SK-N-SH treated with all-trans-retinoic acid at 6 μM for 48 hours (cell line): ENCODE measurements at regions not wholly inside any gene's neighbourhood (a gene's known extent, or its start where the extent isn't known, plus 50 kb on each side); places are given as distances from the start of the nearest gene placed in this dataset.
A peak's percentile ranks its signal among the peaks of the same experiment; 100 is the strongest.
"Not testable (repeated sequence)": the region's sequence is repeated elsewhere in the genome, so short reads cannot be mapped to it uniquely, and the experiment has no call there.

Experiments
- ATAC-seq: fragments of 200-7000 bp; cut with Tn5 transposase; 3 replicates; pipeline ENCODE4 v1.9.1; 2020; ENCODE audit warnings: mild to moderate bottlenecking, moderate library complexity
- ARNTL ChIP-seq: fragments of 450-650 bp; formaldehyde crosslinking; IDR thresholded peaks from 2 replicates; pipeline ENCODE4 v1.5.0; 2020; ENCODE audit warnings: low read depth, mild to moderate bottlenecking, moderate library complexity, borderline replicate concordance
- BACH2 ChIP-seq: fragments of 250-450 bp; sonication (Bioruptor Pico); IDR thresholded peaks from 2 replicates; pipeline ENCODE4 v1.9.0; 2021; ENCODE audit warnings: mild to moderate bottlenecking, borderline replicate concordance
- CSDC2 ChIP-seq: fragments of 250-450 bp; sonication (Bioruptor Pico); IDR thresholded peaks from 2 replicates; pipeline ENCODE4 v1.5.0; 2020; ENCODE audit warnings: mild to moderate bottlenecking, moderate library complexity
- ESRRG ChIP-seq: fragments of 250-450 bp; sonication (Bioruptor Pico); IDR thresholded peaks from 2 replicates; pipeline ENCODE4 v1.6.1; 2021; ENCODE audit warnings: mild to moderate bottlenecking
- GLIS3 ChIP-seq: fragments of 250-450 bp; sonication (Bioruptor Pico); IDR thresholded peaks from 2 replicates; pipeline ENCODE4 v1.5.0; 2020; ENCODE audit warnings: mild to moderate bottlenecking, moderate library complexity
- ISL1 ChIP-seq: fragments of 250-450 bp; sonication (Bioruptor Pico); IDR thresholded peaks from 2 replicates; pipeline ENCODE4 v2.1.2; 2022; ENCODE audit warnings: mild to moderate bottlenecking, moderate library complexity
- OSR1 ChIP-seq: fragments of 250-450 bp; sonication (Bioruptor Pico); IDR thresholded peaks from 2 replicates; pipeline ENCODE4 v1.8.0; 2022; ENCODE audit warnings: moderate library complexity, mild to moderate bottlenecking, inconsistent platforms
- PATZ1 ChIP-seq: fragments of 250-450 bp; sonication (Bioruptor Pico); IDR thresholded peaks from 2 replicates; pipeline ENCODE4 v1.8.0; 2020; ENCODE audit warnings: mild to moderate bottlenecking, moderate library complexity, borderline replicate concordance
- PPARA ChIP-seq: fragments of 250-450 bp; sonication (Bioruptor Pico); IDR thresholded peaks from 2 replicates; pipeline ENCODE4 v1.5.0; 2020; ENCODE audit warnings: mild to moderate bottlenecking, borderline replicate concordance
- RARB ChIP-seq: fragments of 250-450 bp; sonication (Bioruptor Pico); IDR thresholded peaks from 2 replicates; pipeline ENCODE4 v1.8.0; 2021; ENCODE audit warnings: mild to moderate bottlenecking, moderate library complexity
- SNAI2 ChIP-seq: fragments of 250-450 bp; sonication (Bioruptor Pico); IDR thresholded peaks from 2 replicates; pipeline ENCODE4 v1.5.0; 2020; ENCODE audit warnings: mild to moderate bottlenecking, moderate library complexity
- TOX ChIP-seq: fragments of 250-450 bp; sonication (Bioruptor Pico); IDR thresholded peaks from 2 replicates; pipeline ENCODE4 v1.8.0; 2021; ENCODE audit warnings: mild to moderate bottlenecking, moderate library complexity, borderline replicate concordance
- TSHZ2 ChIP-seq: fragments of 250-450 bp; sonication (Bioruptor Pico); IDR thresholded peaks from 2 replicates; pipeline ENCODE4 v1.5.0; 2020; ENCODE audit warnings: mild to moderate bottlenecking, moderate library complexity
- ZC3H10 ChIP-seq: fragments of 250-450 bp; sonication (Bioruptor Pico); IDR thresholded peaks from 2 replicates; pipeline ENCODE4 v1.5.1; 2021; ENCODE audit warnings: mild to moderate bottlenecking, moderate library complexity
- ZFP3 ChIP-seq: fragments of 250-450 bp; sonication (Bioruptor Pico); IDR thresholded peaks from 2 replicates; pipeline ENCODE4 v1.5.0; 2020; ENCODE audit warnings: mild to moderate bottlenecking, moderate library complexity
- ZFP30 ChIP-seq: fragments of 450-650 bp; formaldehyde crosslinking; IDR thresholded peaks from 2 replicates; pipeline ENCODE4 v1.5.0; 2022; ENCODE audit warnings: mild to moderate bottlenecking, moderate library complexity
- ZNF565 ChIP-seq: fragments of 450-650 bp; formaldehyde crosslinking; conservative IDR thresholded peaks from 2 replicates; pipeline ENCODE4 v1.5.0; 2020; ENCODE audit warnings: low read depth, mild to moderate bottlenecking, moderate library complexity
- ZNF70 ChIP-seq: fragments of 450-650 bp; formaldehyde crosslinking; IDR thresholded peaks from 2 replicates; pipeline ENCODE4 v1.5.0; 2020; ENCODE audit warnings: mild to moderate bottlenecking, moderate library complexity
- ZNF8 ChIP-seq: fragments of 450-650 bp; formaldehyde crosslinking; IDR thresholded peaks from 2 replicates; pipeline ENCODE4 v1.5.0; 2020; ENCODE audit warnings: mild to moderate bottlenecking, moderate library complexity
- TF ChIP-seq, protein P1 (sequence below): fragments of 250-450 bp; sonication (Bioruptor Pico); IDR thresholded peaks from 2 replicates; pipeline ENCODE4 v1.8.0; 2021; ENCODE audit warnings: low read depth, mild to moderate bottlenecking, moderate library complexity, borderline replicate concordance
- TF ChIP-seq, protein P2 (sequence below): fragments of 250-450 bp; sonication (Bioruptor Pico); IDR thresholded peaks from 2 replicates; pipeline ENCODE4 v1.5.1; 2020; ENCODE audit warnings: low read depth, mild to moderate bottlenecking, moderate library complexity
- TF ChIP-seq, protein P3 (sequence below): fragments of 250-450 bp; sonication (Bioruptor Pico); IDR thresholded peaks from 2 replicates; pipeline ENCODE4 v1.5.1; 2021; ENCODE audit warnings: mild to moderate bottlenecking, moderate library complexity

GRCh38 chr6:109250544-109251156 lies 131.6 kb downstream of the CD164 start:
- not testable (repeated sequence) for ATAC-seq

DNA sequence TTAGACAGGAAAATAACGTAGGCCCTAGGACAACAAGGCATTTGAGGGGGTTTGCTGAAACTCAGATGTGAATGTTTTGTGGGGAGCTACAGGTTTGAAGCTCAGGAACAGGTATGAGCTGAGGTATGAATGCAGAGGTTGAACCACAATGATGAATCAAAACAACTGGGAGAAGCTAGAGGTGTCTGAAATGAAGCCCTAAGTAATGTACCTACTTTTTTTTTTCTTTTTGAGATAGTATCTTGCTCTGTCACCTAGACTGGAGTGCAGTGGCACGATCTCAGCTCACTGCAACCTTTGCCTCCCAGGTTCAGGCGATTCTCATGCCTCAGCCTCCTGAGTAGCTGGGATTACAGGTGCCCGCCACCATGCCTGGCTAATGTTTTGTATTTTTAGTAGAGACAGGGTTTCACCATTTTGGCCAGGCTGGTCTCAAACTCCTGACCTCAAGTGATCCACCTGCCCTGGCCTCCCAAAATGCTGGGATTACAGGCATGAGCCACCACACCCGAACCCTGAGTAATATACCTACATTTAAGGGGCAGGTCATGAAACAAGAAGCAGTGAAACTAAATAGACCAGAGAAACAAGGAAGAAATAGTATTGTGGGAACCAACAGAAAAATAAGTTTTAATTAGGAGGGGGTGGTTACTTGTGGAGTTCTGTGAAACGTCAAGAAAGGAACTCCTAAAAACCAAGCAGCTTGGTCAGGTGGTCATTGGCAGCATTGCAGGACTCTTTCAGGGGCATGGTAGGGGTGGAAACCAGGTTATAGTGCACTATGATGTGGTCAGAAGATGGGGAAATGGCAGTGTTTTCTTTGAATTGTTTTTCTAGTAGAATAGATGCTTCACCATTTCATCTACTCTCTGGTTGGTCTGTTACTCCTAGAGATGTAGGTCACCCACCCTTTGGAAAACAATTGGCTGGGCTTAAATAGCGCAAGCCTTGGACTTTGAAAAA lies 138.1 kb downstream of the CD164 start:
- ATAC-seq, result no peak
- TF ChIP-seq SNAI2 (CRISPR knock-in tag) (no peak), TOX (CRISPR knock-in tag) (no peak), ZC3H10 (no peak), ZNF8 (no peak), ZFP30 (CRISPR knock-in tag) (no peak), PPARA (CRISPR knock-in tag) (no peak), TSHZ2 (CRISPR knock-in tag) (no peak), ZNF565 (CRISPR knock-in tag) (no peak), OSR1 (CRISPR knock-in tag) (no peak), ISL1 (no peak), PATZ1 (CRISPR knock-in tag) (no peak), BACH2 (no peak), GLIS3 (CRISPR knock-in tag) (no peak), ZNF70 (CRISPR knock-in tag) (no peak), RARB (CRISPR knock-in tag) (no peak)
- TF ChIP-seq, protein P1, sequence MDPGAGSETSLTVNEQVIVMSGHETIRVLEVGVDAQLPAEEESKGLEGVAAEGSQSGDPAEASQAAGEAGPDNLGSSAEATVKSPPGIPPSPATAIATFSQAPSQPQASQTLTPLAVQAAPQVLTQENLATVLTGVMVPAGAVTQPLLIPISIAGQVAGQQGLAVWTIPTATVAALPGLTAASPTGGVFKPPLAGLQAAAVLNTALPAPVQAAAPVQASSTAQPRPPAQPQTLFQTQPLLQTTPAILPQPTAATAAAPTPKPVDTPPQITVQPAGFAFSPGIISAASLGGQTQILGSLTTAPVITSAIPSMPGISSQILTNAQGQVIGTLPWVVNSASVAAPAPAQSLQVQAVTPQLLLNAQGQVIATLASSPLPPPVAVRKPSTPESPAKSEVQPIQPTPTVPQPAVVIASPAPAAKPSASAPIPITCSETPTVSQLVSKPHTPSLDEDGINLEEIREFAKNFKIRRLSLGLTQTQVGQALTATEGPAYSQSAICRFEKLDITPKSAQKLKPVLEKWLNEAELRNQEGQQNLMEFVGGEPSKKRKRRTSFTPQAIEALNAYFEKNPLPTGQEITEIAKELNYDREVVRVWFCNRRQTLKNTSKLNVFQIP (CRISPR knock-in tag), result no peak
- TF ChIP-seq, protein P2, sequence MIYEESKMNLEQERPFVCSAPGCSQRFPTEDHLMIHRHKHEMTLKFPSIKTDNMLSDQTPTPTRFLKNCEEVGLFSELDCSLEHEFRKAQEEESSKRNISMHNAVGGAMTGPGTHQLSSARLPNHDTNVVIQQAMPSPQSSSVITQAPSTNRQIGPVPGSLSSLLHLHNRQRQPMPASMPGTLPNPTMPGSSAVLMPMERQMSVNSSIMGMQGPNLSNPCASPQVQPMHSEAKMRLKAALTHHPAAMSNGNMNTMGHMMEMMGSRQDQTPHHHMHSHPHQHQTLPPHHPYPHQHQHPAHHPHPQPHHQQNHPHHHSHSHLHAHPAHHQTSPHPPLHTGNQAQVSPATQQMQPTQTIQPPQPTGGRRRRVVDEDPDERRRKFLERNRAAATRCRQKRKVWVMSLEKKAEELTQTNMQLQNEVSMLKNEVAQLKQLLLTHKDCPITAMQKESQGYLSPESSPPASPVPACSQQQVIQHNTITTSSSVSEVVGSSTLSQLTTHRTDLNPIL (CRISPR knock-in tag), result no peak

DNA sequence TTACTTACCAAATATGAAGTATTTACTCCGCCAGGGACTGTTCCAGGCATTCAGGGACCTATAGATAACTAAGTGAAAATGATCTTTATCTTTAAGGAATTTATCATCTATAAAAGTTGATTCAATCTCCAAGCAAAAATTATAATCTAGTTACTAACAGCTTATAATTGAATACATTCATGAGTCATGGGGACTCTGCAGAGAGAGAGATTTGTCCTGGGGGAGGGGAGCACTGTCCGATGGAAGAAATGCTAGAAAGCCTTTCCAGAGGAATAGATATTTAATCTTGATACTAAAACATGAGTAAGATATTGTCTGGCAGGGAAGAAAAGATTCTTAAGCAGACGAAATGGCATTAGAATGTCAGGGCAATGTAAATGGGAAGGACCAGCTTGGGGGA lies 139.3 kb downstream of the CD164 start:
- ATAC-seq, result peak; percentile 64
- TF ChIP-seq, protein P2 (CRISPR knock-in tag), result no peak
- TF ChIP-seq ISL1 (0 out of 2 replicates have a peak, but pooled peaks have one; percentile 9), OSR1 (CRISPR knock-in tag) (no peak), ZFP3 (CRISPR knock-in tag) (no peak)

DNA sequence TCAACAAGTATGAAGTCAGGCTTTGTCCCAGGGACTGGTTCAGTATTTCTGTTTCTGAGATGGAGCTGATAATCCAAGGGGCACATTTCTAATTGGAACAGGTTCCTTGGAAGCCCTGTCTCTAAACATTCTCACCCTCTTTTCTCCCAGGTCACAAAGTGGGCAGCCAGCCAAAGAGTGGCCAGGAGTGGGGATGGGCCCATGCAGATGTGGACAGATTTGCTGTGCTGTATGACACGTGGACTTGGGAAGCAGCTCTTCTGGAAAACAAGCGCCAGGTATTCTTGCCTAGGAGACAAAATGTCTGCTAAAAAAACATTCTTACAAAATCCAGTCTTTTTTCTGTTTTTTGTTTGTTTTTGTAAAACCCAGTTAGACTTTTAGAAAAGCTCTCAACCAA lies 140.2 kb downstream of the CD164 start:
- no peak for ATAC-seq
- TF ChIP-seq CSDC2, result no peak
- TF ChIP-seq ARNTL (CRISPR knock-in tag), result no peak
- no peak for TF ChIP-seq SNAI2 (CRISPR knock-in tag)
- no peak for TF ChIP-seq ZC3H10
- TF ChIP-seq, protein P2 (CRISPR knock-in tag), result no peak
- no peak for TF ChIP-seq OSR1 (CRISPR knock-in tag)
- no peak for TF ChIP-seq BACH2
- no peak for TF ChIP-seq ZNF565 (CRISPR knock-in tag)
- TF ChIP-seq ESRRG, result no peak
- TF ChIP-seq ZFP30 (CRISPR knock-in tag), result no peak
- TF ChIP-seq ZNF70 (CRISPR knock-in tag), result no peak
- TF ChIP-seq, protein P3, sequence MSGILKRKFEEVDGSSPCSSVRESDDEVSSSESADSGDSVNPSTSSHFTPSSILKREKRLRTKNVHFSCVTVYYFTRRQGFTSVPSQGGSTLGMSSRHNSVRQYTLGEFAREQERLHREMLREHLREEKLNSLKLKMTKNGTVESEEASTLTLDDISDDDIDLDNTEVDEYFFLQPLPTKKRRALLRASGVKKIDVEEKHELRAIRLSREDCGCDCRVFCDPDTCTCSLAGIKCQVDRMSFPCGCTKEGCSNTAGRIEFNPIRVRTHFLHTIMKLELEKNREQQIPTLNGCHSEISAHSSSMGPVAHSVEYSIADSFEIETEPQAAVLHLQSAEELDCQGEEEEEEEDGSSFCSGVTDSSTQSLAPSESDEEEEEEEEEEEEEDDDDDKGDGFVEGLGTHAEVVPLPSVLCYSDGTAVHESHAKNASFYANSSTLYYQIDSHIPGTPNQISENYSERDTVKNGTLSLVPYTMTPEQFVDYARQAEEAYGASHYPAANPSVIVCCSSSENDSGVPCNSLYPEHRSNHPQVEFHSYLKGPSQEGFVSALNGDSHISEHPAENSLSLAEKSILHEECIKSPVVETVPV (CRISPR knock-in tag), result no peak
- no peak for TF ChIP-seq PPARA (CRISPR knock-in tag)
- no peak for TF ChIP-seq GLIS3 (CRISPR knock-in tag)
- no peak for TF ChIP-seq TOX (CRISPR knock-in tag)
- no peak for TF ChIP-seq ZFP3 (CRISPR knock-in tag)
